Ishikawa (cell line): ENCODE measurements at regions not wholly inside any gene's neighbourhood (a gene's known extent, or its start where the extent isn't known, plus 50 kb on each side); places are given as distances from the start of the nearest gene placed in this dataset.

Experiments
- CEBPB ChIP-seq: IDR thresholded peaks from 2 replicates; pipeline ENCODE4 v1.6.1; 2012
- CREB1 ChIP-seq: IDR thresholded peaks from 2 replicates; pipeline ENCODE4 v1.6.1; 2012; ENCODE audit warnings: low read depth
- EGR1 ChIP-seq: IDR thresholded peaks from 2 replicates; pipeline ENCODE4 v1.6.1; 2012
- EP300 ChIP-seq: IDR thresholded peaks from 2 replicates; pipeline ENCODE4 v1.6.1; 2012; ENCODE audit warnings: borderline replicate concordance
- FOXM1 ChIP-seq: IDR thresholded peaks from 2 replicates; pipeline ENCODE4 v1.6.1; 2012; ENCODE audit warnings: low read depth, borderline replicate concordance
- NFIC ChIP-seq: IDR thresholded peaks from 2 replicates; pipeline ENCODE4 v1.6.1; 2012
- RAD21 ChIP-seq: IDR thresholded peaks from 2 replicates; pipeline ENCODE4 v1.6.1; 2012; ENCODE audit warnings: low read depth
- TAF1 ChIP-seq: IDR thresholded peaks from 2 replicates; pipeline ENCODE4 v1.6.1; 2012; ENCODE audit warnings: low read depth, mild to moderate bottlenecking
- TCF12 ChIP-seq: IDR thresholded peaks from 2 replicates; pipeline ENCODE4 v1.6.1; 2012; ENCODE audit warnings: low read depth
- TEAD4 ChIP-seq: IDR thresholded peaks from 2 replicates; pipeline ENCODE4 v1.6.1; 2012
- YY1 ChIP-seq: IDR thresholded peaks from 2 replicates; pipeline ENCODE4 v1.6.1; 2012; ENCODE audit warnings: low read depth
- ZBTB7A ChIP-seq: IDR thresholded peaks from 2 replicates; pipeline ENCODE4 v1.6.1; 2012; ENCODE audit warnings: low read depth
- TF ChIP-seq, protein P1 (sequence below): IDR thresholded peaks from 2 replicates; pipeline ENCODE4 v1.6.1; 2012; ENCODE audit warnings: low read depth, mild to moderate bottlenecking
- TF ChIP-seq, protein P2 (sequence below): IDR thresholded peaks from 2 replicates; pipeline ENCODE4 v1.6.1; 2012
- TF ChIP-seq, protein P3 (sequence below): IDR thresholded peaks from 2 replicates; pipeline ENCODE4 v1.6.1; 2012

DNA sequence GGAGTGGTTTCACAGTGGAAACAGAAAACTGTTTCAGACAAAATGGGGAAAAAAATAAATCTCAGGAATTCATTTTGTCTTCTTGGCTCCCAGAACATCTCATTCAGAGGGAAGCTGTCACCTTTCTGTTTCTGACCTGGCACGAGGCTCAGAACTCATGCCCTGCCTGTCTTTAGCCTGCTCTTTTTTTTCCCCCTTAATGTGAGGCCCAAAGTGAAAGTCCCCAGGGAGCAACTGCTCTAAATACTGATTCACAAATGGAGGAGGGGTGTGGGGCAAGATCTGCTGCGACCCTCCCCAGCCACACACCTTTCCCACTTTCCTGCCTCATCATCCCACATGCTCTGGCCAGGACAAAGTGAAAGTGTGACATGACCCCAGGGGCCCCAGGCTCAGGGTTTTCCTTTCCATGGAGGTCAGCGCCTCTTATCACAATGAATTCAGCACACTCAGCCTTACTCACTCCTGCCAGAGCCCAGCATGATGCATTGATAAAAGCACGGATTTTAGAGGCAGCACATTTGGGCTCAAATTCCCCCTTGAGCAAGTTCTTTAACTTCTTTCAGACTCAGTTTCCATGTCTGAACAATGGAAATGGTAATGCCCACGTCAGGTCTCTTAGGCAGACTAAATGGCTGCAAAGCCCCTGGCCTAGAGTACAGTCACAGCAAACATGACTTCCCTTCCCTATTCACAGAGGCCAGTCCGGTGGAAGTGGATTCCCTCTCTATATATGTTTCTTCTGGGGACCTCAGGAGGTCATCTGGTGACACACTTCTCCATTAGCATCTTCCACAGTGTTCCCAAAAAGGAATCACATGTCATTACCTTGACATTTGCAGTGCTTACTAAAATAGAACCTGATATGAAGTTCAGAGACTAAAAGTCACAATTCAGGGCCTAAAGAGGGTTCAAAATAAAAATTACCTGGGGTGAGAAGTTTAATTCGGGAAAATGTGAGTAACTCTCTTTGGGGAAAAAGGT is 55.3 kb upstream of the TMEM163 start:
- TF ChIP-seq, protein P1, sequence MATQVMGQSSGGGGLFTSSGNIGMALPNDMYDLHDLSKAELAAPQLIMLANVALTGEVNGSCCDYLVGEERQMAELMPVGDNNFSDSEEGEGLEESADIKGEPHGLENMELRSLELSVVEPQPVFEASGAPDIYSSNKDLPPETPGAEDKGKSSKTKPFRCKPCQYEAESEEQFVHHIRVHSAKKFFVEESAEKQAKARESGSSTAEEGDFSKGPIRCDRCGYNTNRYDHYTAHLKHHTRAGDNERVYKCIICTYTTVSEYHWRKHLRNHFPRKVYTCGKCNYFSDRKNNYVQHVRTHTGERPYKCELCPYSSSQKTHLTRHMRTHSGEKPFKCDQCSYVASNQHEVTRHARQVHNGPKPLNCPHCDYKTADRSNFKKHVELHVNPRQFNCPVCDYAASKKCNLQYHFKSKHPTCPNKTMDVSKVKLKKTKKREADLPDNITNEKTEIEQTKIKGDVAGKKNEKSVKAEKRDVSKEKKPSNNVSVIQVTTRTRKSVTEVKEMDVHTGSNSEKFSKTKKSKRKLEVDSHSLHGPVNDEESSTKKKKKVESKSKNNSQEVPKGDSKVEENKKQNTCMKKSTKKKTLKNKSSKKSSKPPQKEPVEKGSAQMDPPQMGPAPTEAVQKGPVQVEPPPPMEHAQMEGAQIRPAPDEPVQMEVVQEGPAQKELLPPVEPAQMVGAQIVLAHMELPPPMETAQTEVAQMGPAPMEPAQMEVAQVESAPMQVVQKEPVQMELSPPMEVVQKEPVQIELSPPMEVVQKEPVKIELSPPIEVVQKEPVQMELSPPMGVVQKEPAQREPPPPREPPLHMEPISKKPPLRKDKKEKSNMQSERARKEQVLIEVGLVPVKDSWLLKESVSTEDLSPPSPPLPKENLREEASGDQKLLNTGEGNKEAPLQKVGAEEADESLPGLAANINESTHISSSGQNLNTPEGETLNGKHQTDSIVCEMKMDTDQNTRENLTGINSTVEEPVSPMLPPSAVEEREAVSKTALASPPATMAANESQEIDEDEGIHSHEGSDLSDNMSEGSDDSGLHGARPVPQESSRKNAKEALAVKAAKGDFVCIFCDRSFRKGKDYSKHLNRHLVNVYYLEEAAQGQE: no peak
- TF ChIP-seq, protein P2, sequence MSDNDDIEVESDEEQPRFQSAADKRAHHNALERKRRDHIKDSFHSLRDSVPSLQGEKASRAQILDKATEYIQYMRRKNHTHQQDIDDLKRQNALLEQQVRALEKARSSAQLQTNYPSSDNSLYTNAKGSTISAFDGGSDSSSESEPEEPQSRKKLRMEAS: no peak

DNA sequence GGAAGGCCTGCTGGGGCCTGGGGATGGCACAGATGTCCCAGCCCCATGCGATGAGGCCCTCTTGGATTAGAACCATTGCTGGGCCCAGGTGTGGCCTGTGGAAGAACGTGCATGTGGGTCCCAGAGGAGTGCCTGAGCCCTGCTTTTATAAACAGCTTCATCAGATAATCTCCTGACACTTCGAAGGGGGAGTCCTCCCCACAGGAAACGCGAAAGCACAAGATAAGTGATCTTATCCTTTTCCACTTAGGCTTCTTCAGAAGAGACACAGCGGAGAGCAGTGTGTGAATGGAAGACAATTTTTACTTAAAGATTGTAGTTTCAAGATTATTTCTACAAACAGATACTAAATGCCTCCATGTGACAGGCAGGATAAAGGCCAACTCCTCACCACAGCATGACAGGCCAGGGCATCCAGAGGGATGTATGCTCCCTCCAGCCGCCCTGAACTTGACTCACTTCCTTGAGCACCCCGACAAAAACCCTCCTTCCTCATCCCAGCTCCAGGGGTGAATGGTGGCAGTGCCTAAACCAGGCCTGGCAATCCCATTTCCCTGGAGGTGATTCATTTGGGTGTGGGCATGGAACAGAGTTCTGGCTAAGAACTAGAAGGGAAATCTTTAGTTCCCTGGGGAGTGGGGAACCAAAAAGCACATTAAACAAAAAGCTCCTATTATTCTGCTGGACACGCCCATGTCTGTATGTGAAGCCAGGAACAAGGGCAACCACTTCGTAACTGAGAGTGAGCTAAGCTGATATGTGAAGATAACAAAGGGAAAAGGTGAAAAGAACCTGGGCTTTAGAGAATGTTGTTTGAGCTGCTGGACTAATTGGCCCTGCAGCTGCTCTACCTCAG is 56.2 kb upstream of the TMEM163 start:
- TF ChIP-seq EGR1 (no peak), TAF1 (no peak), CREB1 (no peak)
- TF ChIP-seq, protein P2: no peak
- TF ChIP-seq, protein P1: no peak

DNA sequence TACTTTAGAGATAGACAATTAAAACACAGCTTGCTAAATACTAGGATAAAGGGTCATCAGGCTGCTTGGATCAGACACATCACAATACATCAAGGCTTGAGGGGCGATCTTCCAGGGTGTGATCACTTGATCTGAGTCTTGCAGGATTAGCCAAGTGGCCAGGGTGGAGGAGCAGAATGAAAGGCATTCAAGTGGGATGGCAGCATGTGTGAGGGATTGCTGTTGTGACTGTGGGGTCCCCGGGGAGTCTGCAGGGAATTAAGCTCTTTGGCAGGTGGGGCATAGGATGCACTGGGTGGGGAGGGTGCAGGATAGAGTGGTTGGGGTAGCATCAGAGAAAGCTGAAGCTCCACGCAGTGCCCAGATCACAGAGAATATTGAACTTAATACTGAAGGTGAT is 58.0 kb upstream of the TMEM163 start:
- TF ChIP-seq TAF1 (no peak), ZBTB7A (no peak), EP300 (no peak), TEAD4 (no peak), FOXM1 (no peak), CREB1 (no peak), TCF12 (no peak), YY1 (no peak), EGR1 (no peak)
- TF ChIP-seq, protein P1: no peak
- TF ChIP-seq, protein P2: no peak

DNA sequence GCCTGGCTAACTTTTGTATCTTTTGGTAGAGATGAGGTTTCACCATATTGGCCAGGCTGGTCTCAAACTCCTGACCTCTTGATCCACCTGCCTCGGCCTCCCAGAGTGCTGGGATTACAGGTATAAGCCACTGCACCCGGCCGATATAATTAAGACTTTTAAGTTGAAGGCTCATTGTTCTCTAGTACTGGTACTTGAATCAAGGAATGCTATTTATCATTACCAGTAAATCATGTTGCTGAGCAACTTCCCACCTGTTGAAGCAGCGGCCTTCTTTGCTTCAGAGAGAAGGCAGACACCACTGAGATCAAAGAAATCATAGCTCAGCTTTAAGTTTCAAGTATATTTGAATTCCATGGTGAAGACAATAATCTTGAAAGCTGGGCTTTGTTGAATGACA is 58.8 kb upstream of the TMEM163 start:
- TF ChIP-seq RAD21 (no peak), ZBTB7A (no peak), NFIC (no peak)

DNA sequence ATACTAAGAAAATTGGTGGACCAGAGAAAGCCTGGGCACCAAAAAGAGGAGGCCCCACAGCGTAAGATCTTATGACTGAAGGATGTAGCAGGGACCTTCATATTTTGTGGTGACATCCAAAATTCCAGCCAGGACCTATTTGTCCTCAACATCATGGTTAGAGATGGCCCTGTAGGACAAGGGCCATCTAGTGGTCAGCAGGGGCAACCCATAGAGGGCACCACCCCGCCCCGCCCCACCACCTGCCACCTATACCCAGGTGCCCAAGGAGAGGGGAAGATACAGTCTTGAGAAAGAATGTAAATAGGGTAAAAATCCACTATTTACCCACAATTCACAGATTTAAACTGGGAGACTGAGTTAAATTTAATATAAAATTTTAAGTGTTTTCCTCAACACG is 59.6 kb upstream of the TMEM163 start:
- no peak for TF ChIP-seq CREB1
- TF ChIP-seq CEBPB: no peak
- TF ChIP-seq RAD21: peak; percentile 55
- TF ChIP-seq, protein P3, sequence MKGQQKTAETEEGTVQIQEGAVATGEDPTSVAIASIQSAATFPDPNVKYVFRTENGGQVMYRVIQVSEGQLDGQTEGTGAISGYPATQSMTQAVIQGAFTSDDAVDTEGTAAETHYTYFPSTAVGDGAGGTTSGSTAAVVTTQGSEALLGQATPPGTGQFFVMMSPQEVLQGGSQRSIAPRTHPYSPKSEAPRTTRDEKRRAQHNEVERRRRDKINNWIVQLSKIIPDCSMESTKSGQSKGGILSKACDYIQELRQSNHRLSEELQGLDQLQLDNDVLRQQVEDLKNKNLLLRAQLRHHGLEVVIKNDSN: no peak
- no peak for TF ChIP-seq EGR1
- TF ChIP-seq, protein P2: no peak
